ENCODE measurements at regions not wholly inside any gene's neighbourhood (a gene's known extent, or its start where the extent isn't known, plus 50 kb on each side); places are given as distances from the start of the nearest gene placed in this dataset.

DNA sequence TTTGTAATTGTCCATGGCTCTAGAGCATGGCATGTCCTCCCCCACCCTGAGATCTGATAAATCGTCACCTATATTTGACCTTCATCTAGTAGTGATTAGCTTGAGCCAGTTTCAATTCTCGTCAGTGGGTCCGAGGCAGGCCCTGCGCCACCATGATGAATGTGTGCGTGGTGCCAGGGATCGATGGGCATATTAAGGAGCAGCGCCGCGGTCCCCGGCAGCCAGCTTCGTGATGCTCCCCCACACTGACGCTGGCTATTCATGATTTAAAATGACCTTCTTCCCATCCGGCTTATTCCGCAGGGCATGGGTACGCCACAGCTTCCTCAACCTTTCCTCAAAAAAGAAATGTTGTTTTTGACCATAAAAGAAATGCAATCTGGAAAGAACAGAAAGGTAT, 68.0 kb downstream of the SLC25A47 start:
- ATAC-seq: no peak
- intact Hi-C loops (cut with DNase I): no loop called here
- no peak for DNase-seq
- H3K36me3 ChIP-seq: no peaks in the 10 kb centered on the region
- no peaks in the 10 kb centered on the region for H3K9me3 ChIP-seq
- TF ChIP-seq, protein P1, sequence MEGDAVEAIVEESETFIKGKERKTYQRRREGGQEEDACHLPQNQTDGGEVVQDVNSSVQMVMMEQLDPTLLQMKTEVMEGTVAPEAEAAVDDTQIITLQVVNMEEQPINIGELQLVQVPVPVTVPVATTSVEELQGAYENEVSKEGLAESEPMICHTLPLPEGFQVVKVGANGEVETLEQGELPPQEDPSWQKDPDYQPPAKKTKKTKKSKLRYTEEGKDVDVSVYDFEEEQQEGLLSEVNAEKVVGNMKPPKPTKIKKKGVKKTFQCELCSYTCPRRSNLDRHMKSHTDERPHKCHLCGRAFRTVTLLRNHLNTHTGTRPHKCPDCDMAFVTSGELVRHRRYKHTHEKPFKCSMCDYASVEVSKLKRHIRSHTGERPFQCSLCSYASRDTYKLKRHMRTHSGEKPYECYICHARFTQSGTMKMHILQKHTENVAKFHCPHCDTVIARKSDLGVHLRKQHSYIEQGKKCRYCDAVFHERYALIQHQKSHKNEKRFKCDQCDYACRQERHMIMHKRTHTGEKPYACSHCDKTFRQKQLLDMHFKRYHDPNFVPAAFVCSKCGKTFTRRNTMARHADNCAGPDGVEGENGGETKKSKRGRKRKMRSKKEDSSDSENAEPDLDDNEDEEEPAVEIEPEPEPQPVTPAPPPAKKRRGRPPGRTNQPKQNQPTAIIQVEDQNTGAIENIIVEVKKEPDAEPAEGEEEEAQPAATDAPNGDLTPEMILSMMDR (IDR thresholded peaks at IDR 0.05): no peak
- no peaks in the 10 kb centered on the region for H3K27me3 ChIP-seq (ENCODE audit: low read depth)
- peaks cover 27% of the 10 kb centered on the region for H3K4me1 ChIP-seq
- no peak overlapping the region for H3K4me3 ChIP-seq
- no peak overlapping the region for H3K27ac ChIP-seq

DNA sequence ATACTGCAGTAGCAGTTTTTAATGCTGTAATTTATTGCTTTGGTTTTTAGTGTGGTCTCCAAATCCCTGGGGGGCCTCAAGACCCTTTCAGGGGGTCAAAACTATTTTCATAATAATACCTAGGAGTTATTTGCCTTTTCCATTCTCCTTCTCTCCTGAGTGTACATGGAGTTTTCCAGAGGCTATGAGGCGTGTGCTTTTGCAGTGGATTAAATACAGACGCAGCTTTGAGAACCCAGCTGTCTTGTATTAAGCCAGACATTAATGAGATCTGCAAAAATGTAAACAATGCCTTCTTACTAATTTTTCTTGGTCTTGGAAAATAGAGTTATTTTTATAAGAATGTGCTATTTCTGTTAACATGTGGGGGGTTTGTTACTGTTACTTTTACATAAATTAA, 68.6 kb downstream of the SLC25A47 start:
- Histone ChIP-seq H3K27ac (no peak overlapping the region), H3K27me3 (ENCODE audit: low read depth) (no peaks in the 10 kb centered on the region), H3K36me3 (no peaks in the 10 kb centered on the region), H3K4me3 (no peak overlapping the region), H3K4me1 (peaks cover 24% of the 10 kb centered on the region), H3K9me3 (no peaks in the 10 kb centered on the region)
- no peak for ATAC-seq
- intact Hi-C loops (cut with DNase I): no loop called here
- DNase-seq: no peak
- TF ChIP-seq, protein P1 (IDR thresholded peaks at IDR 0.05): no peak

DNA sequence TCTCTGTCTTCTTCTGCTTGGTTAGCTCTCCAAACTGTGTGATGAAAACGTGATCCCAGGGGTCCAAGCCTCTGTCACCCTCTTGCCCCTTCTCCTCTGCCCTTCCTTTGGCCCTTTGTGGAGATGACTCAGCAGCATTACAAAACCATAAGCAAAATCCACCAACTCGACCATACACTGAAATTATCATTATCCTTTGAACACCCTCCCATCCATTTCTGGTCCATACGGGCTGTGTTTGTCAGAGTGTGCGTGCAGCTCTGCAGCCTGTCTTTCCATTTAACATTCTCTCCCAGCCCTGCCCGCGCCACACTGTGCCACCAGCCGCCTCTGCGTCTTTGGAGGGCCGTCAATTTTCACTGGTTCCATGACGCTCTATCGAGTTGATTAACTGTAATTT, 69.2 kb downstream of the SLC25A47 start:
- H3K36me3 ChIP-seq: no peaks in the 10 kb centered on the region
- H3K27ac ChIP-seq: no peak overlapping the region
- TF ChIP-seq, protein P1 (IDR thresholded peaks at IDR 0.05): no peak
- no peak for DNase-seq
- no peak overlapping the region for H3K4me3 ChIP-seq
- H3K27me3 ChIP-seq (ENCODE audit: low read depth): no peaks in the 10 kb centered on the region
- H3K4me1 ChIP-seq: peaks cover 24% of the 10 kb centered on the region
- intact Hi-C loops (cut with DNase I): no loop called here
- no peaks in the 10 kb centered on the region for H3K9me3 ChIP-seq
- ATAC-seq: no peak

DNA sequence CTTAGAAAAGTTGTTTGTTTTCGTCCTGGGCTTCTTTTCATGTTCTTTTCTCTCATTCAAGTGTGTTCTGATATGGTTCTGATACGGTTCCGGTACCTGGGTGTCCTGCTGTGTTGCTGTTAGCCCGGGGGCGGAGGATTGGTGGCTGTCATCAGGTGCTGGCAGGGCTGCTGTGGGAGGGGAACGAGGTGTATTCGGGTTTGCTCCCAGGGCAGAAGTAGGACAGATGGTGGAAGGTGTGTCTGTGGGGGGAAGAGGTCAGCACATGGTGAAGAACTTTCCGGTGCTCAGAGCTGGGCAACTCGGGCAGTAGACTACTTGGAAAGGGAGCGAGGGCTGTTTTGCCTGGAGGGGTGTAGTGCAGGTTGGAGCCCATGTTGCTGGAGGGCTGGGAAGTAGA, 70.2 kb downstream of the SLC25A47 start:
- Histone ChIP-seq H3K36me3 (no peaks in the 10 kb centered on the region), H3K4me1 (peaks cover 23% of the 10 kb centered on the region), H3K27me3 (ENCODE audit: low read depth) (no peaks in the 10 kb centered on the region), H3K4me3 (no peak overlapping the region), H3K27ac (no peak overlapping the region), H3K9me3 (no peaks in the 10 kb centered on the region)
- TF ChIP-seq, protein P1 (IDR thresholded peaks at IDR 0.05): no peak
- DNase-seq (no peak), ATAC-seq (no peak)
- intact Hi-C loops (cut with DNase I): no loop called here

DNA sequence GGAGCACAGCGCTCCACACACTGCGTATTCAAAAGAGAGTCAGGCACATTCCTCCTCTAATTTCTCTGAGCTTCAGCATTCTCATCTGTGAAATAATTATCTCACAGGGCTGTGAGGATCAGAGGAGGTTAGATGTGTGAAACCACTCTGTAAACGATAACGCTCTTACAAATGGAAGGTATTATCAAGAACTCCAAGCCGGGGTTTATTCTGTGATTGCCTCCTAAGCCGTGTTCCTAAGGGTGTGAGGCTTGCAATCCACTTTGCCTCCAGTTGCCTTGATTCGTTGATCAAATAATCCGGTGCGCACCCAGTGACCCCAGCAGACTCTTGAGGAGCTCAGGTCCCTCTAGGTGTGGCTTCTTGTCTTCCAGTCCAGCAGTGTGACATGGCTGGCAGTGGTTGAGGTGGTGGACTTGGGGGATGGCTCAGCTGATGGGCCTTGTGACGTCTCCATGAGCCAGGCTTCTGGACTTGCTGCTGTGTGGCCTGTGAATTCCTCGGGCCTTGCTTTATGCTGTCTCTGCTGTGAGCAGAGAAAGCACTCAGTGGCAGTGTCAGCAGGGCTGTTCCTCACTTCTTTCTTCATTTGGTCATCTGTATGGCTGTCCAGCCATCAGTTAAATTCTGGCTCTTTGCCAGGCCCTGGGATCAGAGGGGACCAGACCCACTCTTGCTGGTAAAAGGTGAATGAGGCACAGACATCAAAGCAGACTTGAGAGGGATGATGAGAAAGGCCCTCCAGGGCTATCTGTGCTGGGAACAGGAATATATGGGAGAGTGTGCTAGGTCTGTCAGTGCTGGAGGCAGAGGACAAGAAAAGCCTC, 71.0 kb downstream of the SLC25A47 start:
- intact Hi-C loops (cut with DNase I): no loop called here
- H3K27ac ChIP-seq: no peak overlapping the region
- peaks cover 15% of the 10 kb centered on the region for H3K4me1 ChIP-seq
- DNase-seq (no peak), ATAC-seq (no peak)
- H3K36me3 ChIP-seq: no peaks in the 10 kb centered on the region
- no peaks in the 10 kb centered on the region for H3K27me3 ChIP-seq (ENCODE audit: low read depth)
- TF ChIP-seq, protein P1 (IDR thresholded peaks at IDR 0.05): no peak
- no peaks in the 10 kb centered on the region for H3K9me3 ChIP-seq
- H3K4me3 ChIP-seq: no peak overlapping the region

Measured in lower lobe of right lung (tissue), 2 donors.